IMR-90 (cell line): ENCODE measurements at regions not wholly inside any gene's neighbourhood (a gene's known extent, or its start where the extent isn't known, plus 50 kb on each side); places are given as distances from the start of the nearest gene placed in this dataset.

Experiments
- ATAC-seq: fragments of 200-7000 bp; cut with Tn5 transposase; 2 replicates; pipeline ENCODE4 v1.9.1; 2020; ENCODE audit warnings: low read depth, mild to moderate bottlenecking, moderate library complexity
- BruUV-seq: library from RNA; stranded (reverse); fragments of 400-500 nt; replicated peaks from 2 replicates; lab custom pipeline; 2021; lab: Mats Ljungman, UMichigan
- CTCF ChIA-PET: fragments of 300-600 bp; formaldehyde crosslinking; extraction: SDS; loops from one replicate; lab custom pipeline; 2021; ENCODE audit warnings: antibody characterized with exemption; lab: Yijun Ruan, JAX
- POLR2A ChIA-PET: fragments of 300-600 bp; sonication (Branson Sonifier 250); formaldehyde crosslinking; loops from one replicate; lab custom pipeline; 2022; ENCODE audit warnings: antibody characterized with exemption; ENCODE audit not compliant: unreplicated experiment; lab: Charles Lee
- DNase-seq: peaks from one replicate; pipeline ENCODE4 v3.0.0; 2013
- H2AFZ ChIP-seq: replicated peaks from 2 replicates; pipeline ENCODE3; 2013; ENCODE audit warnings: low read length, mild to moderate bottlenecking; ENCODE audit not compliant: poor library complexity
- H2AK5ac ChIP-seq: 2 replicates; pipeline ENCODE4 v1.6.1; 2013; ENCODE audit warnings: low read depth, low read length, inconsistent platforms
- H2AK9ac ChIP-seq: replicated peaks from 2 replicates; pipeline ENCODE3; 2013; ENCODE audit warnings: mild to moderate bottlenecking, low read depth, low read length, moderate library complexity; ENCODE audit not compliant: poor library complexity
- H2BK120ac ChIP-seq: 2 replicates; pipeline ENCODE4 v1.6.1; 2013; ENCODE audit warnings: low read depth, low read length, inconsistent platforms
- H2BK15ac ChIP-seq: 3 replicates; pipeline ENCODE4 v1.6.1; 2013; ENCODE audit warnings: low read depth, low read length, inconsistent platforms
- H2BK20ac ChIP-seq: 2 replicates; pipeline ENCODE4 v1.6.1; 2013; ENCODE audit warnings: low read depth, mild to moderate bottlenecking, inconsistent platforms, low read length, moderate library complexity
- H2BK5ac ChIP-seq: 2 replicates; pipeline ENCODE4 v1.6.1; 2013; ENCODE audit warnings: mild to moderate bottlenecking, low read depth, low read length, inconsistent platforms; ENCODE audit not compliant: poor library complexity, severe bottlenecking
- H3K14ac ChIP-seq: replicated peaks from 2 replicates; pipeline ENCODE4 v1.6.1; 2013; ENCODE audit warnings: low read depth, low read length, inconsistent platforms
- H3K18ac ChIP-seq: 2 replicates; pipeline ENCODE4 v1.6.1; 2013; ENCODE audit warnings: low read depth, low read length, control low read depth
- H3K23ac ChIP-seq: 2 replicates; pipeline ENCODE4 v1.6.1; 2013; ENCODE audit warnings: low read depth, low read length, inconsistent platforms
- H3K27ac ChIP-seq: 2 replicates; pipeline ENCODE4 v1.5.1; 2013; ENCODE audit warnings: mild to moderate bottlenecking, control low read depth, low read length; ENCODE audit not compliant: insufficient read depth
- H3K27me3 ChIP-seq: 2 replicates; pipeline ENCODE4 v1.6.1; 2013; ENCODE audit warnings: low read length; ENCODE audit not compliant: control insufficient read depth, insufficient read depth
- H3K36me3 ChIP-seq: 2 replicates; pipeline ENCODE4 v1.6.1; 2013; ENCODE audit warnings: low read length, mixed read lengths; ENCODE audit not compliant: control insufficient read depth, insufficient read depth
- H3K4ac ChIP-seq: 2 replicates; pipeline ENCODE4 v1.6.1; 2013; ENCODE audit warnings: low read depth, low read length, inconsistent platforms
- H3K4me1 ChIP-seq: 2 replicates; pipeline ENCODE4 v1.6.1; 2013; ENCODE audit warnings: low read length, mixed read lengths; ENCODE audit not compliant: control insufficient read depth, insufficient read depth
- H3K4me2 ChIP-seq: 2 replicates; pipeline ENCODE4 v1.6.1; 2013; ENCODE audit warnings: low read depth, mild to moderate bottlenecking, control low read depth, low read length, moderate library complexity
- H3K4me3 ChIP-seq: 2 replicates; pipeline ENCODE4 v1.5.1; 2013; ENCODE audit warnings: low read depth, mild to moderate bottlenecking, control low read depth, low read length, moderate library complexity; ENCODE audit not compliant: insufficient read depth
- H3K56ac ChIP-seq: 2 replicates; pipeline ENCODE4 v1.6.1; 2013; ENCODE audit warnings: low read length, inconsistent platforms; ENCODE audit not compliant: insufficient read depth; ENCODE audit errors: extremely low read depth
- H3K79me1 ChIP-seq, 2 experiments: 2 replicates each; pipeline ENCODE4 v1.6.1; 2013; ENCODE audit warnings: low read length in 2 of 2, inconsistent platforms in 1 of 2, low read depth in 1 of 2
- H3K9ac ChIP-seq: 2 replicates; pipeline ENCODE4 v1.6.1; 2013; ENCODE audit warnings: low read depth, low read length, control low read depth
- H3K9me1 ChIP-seq: 2 replicates; pipeline ENCODE4 v1.6.1; 2013; ENCODE audit warnings: low read length, inconsistent platforms; ENCODE audit not compliant: insufficient read depth
- H3K9me3 ChIP-seq: 2 replicates; pipeline ENCODE4 v1.6.1; 2013; ENCODE audit warnings: low read length; ENCODE audit not compliant: control insufficient read depth, insufficient read depth
- H4K20me1 ChIP-seq: 2 replicates; pipeline ENCODE4 v1.6.1; 2013; ENCODE audit warnings: low read length, inconsistent platforms; ENCODE audit not compliant: insufficient read depth
- H4K5ac ChIP-seq: 2 replicates; pipeline ENCODE4 v1.6.1; 2013; ENCODE audit warnings: mild to moderate bottlenecking, low read depth, low read length, control low read depth
- H4K8ac ChIP-seq, 2 experiments: 2 replicates each; pipeline ENCODE4 v1.6.1; 2013; ENCODE audit warnings: low read depth in 2 of 2, low read length in 2 of 2, control low read depth in 1 of 2, inconsistent platforms in 1 of 2
- H4K91ac ChIP-seq: 2 replicates; pipeline ENCODE4 v1.6.1; 2013; ENCODE audit warnings: low read depth, low read length, inconsistent platforms; ENCODE audit not compliant: insufficient read depth
- BHLHE40 ChIP-seq: fragments of 150-350 bp; IDR thresholded peaks from 2 replicates; pipeline ENCODE4 v1.6.1; 2016; ENCODE audit warnings: mild to moderate bottlenecking, low read depth, low read length
- CEBPB ChIP-seq: IDR thresholded peaks from 2 replicates; pipeline ENCODE4 v1.6.1; 2012; ENCODE audit warnings: low read depth, low read length, improper control_type of control experiment
- CHD1 ChIP-seq: IDR thresholded peaks from 2 replicates; pipeline ENCODE4 v1.6.1; 2012; ENCODE audit warnings: low read depth, low read length, improper control_type of control experiment
- FOS ChIP-seq: fragments of 150-350 bp; IDR thresholded peaks from 2 replicates; pipeline ENCODE4 v1.6.1; 2016; ENCODE audit warnings: low read depth, low read length
- MAFK ChIP-seq: IDR thresholded peaks from 2 replicates; pipeline ENCODE4 v1.6.1; 2012; ENCODE audit warnings: low read depth, low read length, improper control_type of control experiment
- MAZ ChIP-seq: IDR thresholded peaks from 2 replicates; pipeline ENCODE4 v1.6.1; 2012; ENCODE audit warnings: low read depth, mild to moderate bottlenecking, low read length, improper control_type of control experiment, moderate library complexity, borderline replicate concordance
- MXI1 ChIP-seq: IDR thresholded peaks from 2 replicates; pipeline ENCODE4 v1.6.1; 2012; ENCODE audit warnings: low read depth, mild to moderate bottlenecking, low read length, moderate library complexity, borderline replicate concordance
- NFE2L2 ChIP-seq: fragments of 150-350 bp; IDR thresholded peaks from 2 replicates; pipeline ENCODE4 v1.6.1; 2016; ENCODE audit warnings: low read depth, mild to moderate bottlenecking, low read length
- POLR2A ChIP-seq: IDR thresholded peaks from 2 replicates; pipeline ENCODE4 v1.6.1; 2012; ENCODE audit warnings: mild to moderate bottlenecking, low read depth, low read length
- RAD21 ChIP-seq: IDR thresholded peaks from 2 replicates; pipeline ENCODE4 v1.6.1; 2012; ENCODE audit warnings: low read length, improper control_type of control experiment
- RCOR1 ChIP-seq: IDR thresholded peaks from 2 replicates; pipeline ENCODE4 v1.6.1; 2012; ENCODE audit warnings: mild to moderate bottlenecking, low read length, improper control_type of control experiment; ENCODE audit not compliant: insufficient replicate concordance
- RFX5 ChIP-seq: IDR thresholded peaks from 2 replicates; pipeline ENCODE4 v1.8.0; 2012; ENCODE audit warnings: low read depth, mild to moderate bottlenecking, low read length, moderate library complexity
- SMC3 ChIP-seq: fragments of 150-350 bp; IDR thresholded peaks from 2 replicates; pipeline ENCODE4 v1.6.1; 2016; ENCODE audit warnings: low read depth, mild to moderate bottlenecking, antibody characterized with exemption, low read length, moderate library complexity
- WGBS, 2 experiments: methylation state at CpG; one replicate each; pipeline versions ENCODE4 v1.1.5 to v1.1.7; 2013; ENCODE audit warnings: missing lambda C conversion rate in 2 of 2; ENCODE audit not compliant: insufficient read length in 1 of 2; ENCODE audit errors: extremely low coverage in 2 of 2; 5-methylcytosine and 5-hydroxymethylcytosine counted together
- dilution Hi-C: fragments of 300-500 bp; cut with HindIII; formaldehyde crosslinking; loops from one replicate; pipeline ENCODE4 v1.14.3; 2018; ENCODE audit warnings: low sequenced_read_pairs; ENCODE audit not compliant: unreplicated experiment
- in situ Hi-C: fragments of 300-500 bp; cut with MboI; formaldehyde crosslinking; loops from 3 replicates; pipeline ENCODE4 v1.14.3; 2019; ENCODE audit warnings: low sequenced_read_pairs, inconsistent platforms, mixed read lengths
- intact Hi-C: fragments of 100-400 bp; cut with micrococcal nuclease; formaldehyde crosslinking; loops from 2 replicates; pipeline ENCODE4 v1.10.0; 2022
- TF ChIP-seq, protein P1 (sequence below): conservative IDR thresholded peaks from 2 replicates; pipeline ENCODE4 v1.5.1; 2012; ENCODE audit warnings: mild to moderate bottlenecking, low read depth, low read length, improper control_type of control experiment
- TF ChIP-seq, protein P2 (sequence below): fragments of 150-350 bp; IDR thresholded peaks from 2 replicates; pipeline ENCODE4 v1.6.1; 2016; ENCODE audit warnings: low read depth, mild to moderate bottlenecking, low read length, moderate library complexity, borderline replicate concordance
- TF ChIP-seq, protein P3 (sequence below): fragments of 150-350 bp; IDR thresholded peaks from 2 replicates; pipeline ENCODE4 v1.6.1; 2017; ENCODE audit warnings: mild to moderate bottlenecking, antibody characterized with exemption, low read length, low read depth

DNA sequence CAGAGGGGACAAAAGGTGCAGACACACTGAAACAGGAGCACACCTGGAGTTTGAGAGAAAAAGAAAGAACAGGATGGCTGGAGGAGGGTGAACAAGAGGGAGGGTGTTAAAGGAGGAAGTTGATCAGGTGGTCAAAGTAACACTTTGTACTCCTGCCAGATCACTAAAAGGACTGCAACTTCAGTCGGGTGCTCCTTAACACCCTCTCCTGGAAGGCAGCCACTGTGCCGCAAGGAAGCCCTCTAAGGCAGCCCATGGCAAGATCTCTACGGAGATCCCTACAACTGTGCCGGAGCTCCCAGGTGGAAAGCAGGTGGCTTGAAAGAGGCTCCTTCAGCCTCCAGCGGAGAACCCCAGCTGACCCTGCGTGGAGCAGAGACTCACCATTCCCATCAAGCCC, 124.4 kb upstream of the MSX2 start:
- ATAC-seq, result no peak; the same call in none of the 2 replicates
- 0% methylated on average over 1 of the region's 6 CpGs; no CpG with 5 or more reads in 1 of the 2 experiments for WGBS, 2 experiments
- BruUV-seq, result no TSS peak

More for the DNA sequence above, 124.4 kb upstream of the MSX2 start:
- peak overlapping the region; percentile 76; the same call in 1 of the 2 replicates for H3K4me2 ChIP-seq
- peak overlapping the region; percentile 3; the same call in 1 of the 2 replicates for H4K5ac ChIP-seq
- H3K79me1 ChIP-seq, result no peaks in the 10 kb centered on the region
- dilution Hi-C loops, result no loop called here
- H4K8ac ChIP-seq, result peak overlapping the region in 1 of 2 experiments; percentile 68; a peak in 3 of 4 replicates
- DNase-seq, result no peak
- no peak overlapping the region for H3K56ac ChIP-seq
- peak overlapping the region; percentile 83 for H2AFZ ChIP-seq
- CTCF ChIA-PET, result interaction anchor here (1.0 kb wide), 1 partner anchor 26 kb away, joined by 3 read pairs; no protein-coding TSS in a partner anchor
- H3K4me3 ChIP-seq, result no peak overlapping the region
- H2BK15ac ChIP-seq, result peak overlapping the region; percentile 23; the same call in 2 of the 3 replicates
- POLR2A ChIA-PET, result no interaction called here
- in situ Hi-C loops, result no loop called here
- no peak overlapping the region for H3K14ac ChIP-seq
- H4K20me1 ChIP-seq, result no peaks in the 10 kb centered on the region
- TF ChIP-seq BHLHE40 (no peak), SMC3 (no peak), MAZ (no peak), MXI1 (no peak), RCOR1 (no peak), NFE2L2 (no peak), MAFK (no peak), CHD1 (no peak), RFX5 (no peak), FOS (no peak), RAD21 (no peak), CEBPB (no peak), POLR2A (no peak)
- TF ChIP-seq, protein P1, sequence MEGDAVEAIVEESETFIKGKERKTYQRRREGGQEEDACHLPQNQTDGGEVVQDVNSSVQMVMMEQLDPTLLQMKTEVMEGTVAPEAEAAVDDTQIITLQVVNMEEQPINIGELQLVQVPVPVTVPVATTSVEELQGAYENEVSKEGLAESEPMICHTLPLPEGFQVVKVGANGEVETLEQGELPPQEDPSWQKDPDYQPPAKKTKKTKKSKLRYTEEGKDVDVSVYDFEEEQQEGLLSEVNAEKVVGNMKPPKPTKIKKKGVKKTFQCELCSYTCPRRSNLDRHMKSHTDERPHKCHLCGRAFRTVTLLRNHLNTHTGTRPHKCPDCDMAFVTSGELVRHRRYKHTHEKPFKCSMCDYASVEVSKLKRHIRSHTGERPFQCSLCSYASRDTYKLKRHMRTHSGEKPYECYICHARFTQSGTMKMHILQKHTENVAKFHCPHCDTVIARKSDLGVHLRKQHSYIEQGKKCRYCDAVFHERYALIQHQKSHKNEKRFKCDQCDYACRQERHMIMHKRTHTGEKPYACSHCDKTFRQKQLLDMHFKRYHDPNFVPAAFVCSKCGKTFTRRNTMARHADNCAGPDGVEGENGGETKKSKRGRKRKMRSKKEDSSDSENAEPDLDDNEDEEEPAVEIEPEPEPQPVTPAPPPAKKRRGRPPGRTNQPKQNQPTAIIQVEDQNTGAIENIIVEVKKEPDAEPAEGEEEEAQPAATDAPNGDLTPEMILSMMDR, result no peak
- TF ChIP-seq, protein P2, sequence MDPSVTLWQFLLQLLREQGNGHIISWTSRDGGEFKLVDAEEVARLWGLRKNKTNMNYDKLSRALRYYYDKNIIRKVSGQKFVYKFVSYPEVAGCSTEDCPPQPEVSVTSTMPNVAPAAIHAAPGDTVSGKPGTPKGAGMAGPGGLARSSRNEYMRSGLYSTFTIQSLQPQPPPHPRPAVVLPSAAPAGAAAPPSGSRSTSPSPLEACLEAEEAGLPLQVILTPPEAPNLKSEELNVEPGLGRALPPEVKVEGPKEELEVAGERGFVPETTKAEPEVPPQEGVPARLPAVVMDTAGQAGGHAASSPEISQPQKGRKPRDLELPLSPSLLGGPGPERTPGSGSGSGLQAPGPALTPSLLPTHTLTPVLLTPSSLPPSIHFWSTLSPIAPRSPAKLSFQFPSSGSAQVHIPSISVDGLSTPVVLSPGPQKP, result no peak
- TF ChIP-seq, protein P3, sequence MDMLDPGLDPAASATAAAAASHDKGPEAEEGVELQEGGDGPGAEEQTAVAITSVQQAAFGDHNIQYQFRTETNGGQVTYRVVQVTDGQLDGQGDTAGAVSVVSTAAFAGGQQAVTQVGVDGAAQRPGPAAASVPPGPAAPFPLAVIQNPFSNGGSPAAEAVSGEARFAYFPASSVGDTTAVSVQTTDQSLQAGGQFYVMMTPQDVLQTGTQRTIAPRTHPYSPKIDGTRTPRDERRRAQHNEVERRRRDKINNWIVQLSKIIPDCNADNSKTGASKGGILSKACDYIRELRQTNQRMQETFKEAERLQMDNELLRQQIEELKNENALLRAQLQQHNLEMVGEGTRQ, result no peak
- peak overlapping the region; percentile 7; the same call in 1 of the 2 replicates for H2AK5ac ChIP-seq
- H3K4ac ChIP-seq, result peak overlapping the region; percentile 81
- H3K9ac ChIP-seq, result no peak overlapping the region
- intact Hi-C loops, result no loop called here
- H2AK9ac ChIP-seq, result no peak overlapping the region
- peak overlapping the region; percentile 66 for H4K91ac ChIP-seq
- no peaks in the 10 kb centered on the region for H3K36me3 ChIP-seq
- peak overlapping the region; percentile 85 for H2BK20ac ChIP-seq
- no peaks in the 10 kb centered on the region for H3K27me3 ChIP-seq
- H2BK120ac ChIP-seq, result peak overlapping the region; percentile 90
- peak overlapping the region; percentile 15 for H3K18ac ChIP-seq
- peaks cover 16% of the 10 kb centered on the region for H3K4me1 ChIP-seq
- H3K23ac ChIP-seq, result peak overlapping the region; percentile 75
- H3K9me3 ChIP-seq, result no peaks in the 10 kb centered on the region
- 0 out of 2 replicates have a peak, but pooled peaks cover 7% of the 10 kb centered on the region for H3K9me1 ChIP-seq
- no peak overlapping the region for H2BK5ac ChIP-seq
- H3K27ac ChIP-seq, result peak overlapping the region; percentile 0; the same call in 1 of the 2 replicates
